ENCODE measurements at regions not wholly inside any gene's neighbourhood (a gene's known extent, or its start where the extent isn't known, plus 50 kb on each side); places are given as distances from the start of the nearest gene placed in this dataset.

DNA sequence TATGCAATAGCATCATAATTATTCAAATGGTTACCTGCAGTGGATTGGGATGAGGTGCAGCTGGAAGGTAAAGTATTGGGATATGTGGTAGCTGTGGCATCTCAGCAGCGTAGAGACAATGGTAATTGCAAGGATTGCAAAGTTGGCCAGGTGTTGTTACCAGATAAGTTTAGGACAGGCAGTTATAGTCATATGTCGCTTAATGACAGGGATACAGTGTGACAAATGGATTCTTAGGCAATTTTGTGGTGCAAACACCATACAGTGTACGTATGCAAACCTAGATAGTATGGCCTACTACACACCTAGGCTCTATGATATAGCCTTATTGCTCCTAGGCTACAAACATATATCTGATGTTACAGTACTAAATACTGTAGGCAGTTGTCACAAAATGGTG is 163.5 kb upstream of the LYZL2 start:
- DNase-seq (ENCODE audit: low read depth) = no peak

DNA sequence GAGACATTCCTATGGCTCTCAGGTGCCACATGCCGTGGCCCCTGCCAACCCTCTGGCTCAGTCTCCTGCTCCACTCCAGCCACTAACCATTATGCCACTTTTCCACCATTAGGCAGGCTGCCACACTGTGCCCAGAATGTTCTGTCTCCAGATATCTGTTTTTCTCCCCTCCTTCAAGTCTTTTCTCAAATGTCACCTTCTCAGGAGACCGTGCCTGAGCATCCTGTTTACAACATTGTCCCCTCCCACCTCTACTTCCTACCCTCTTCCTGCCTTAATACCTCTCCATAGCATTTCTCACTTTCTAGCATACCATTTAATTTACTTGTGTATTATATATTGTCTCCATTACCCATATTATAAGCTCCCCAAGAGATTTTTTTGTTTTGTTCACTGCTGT is 162.5 kb upstream of the LYZL2 start:
- no peak for DNase-seq (ENCODE audit: low read depth)

- DNase-seq (ENCODE audit: low read depth) = no peak
These were observed 161.7 kb upstream of the LYZL2 start for GRCh38 chr10:30791197-30791611.

- DNase-seq (ENCODE audit: low read depth) = no peak
These were observed 160.3 kb upstream of the LYZL2 start for GRCh38 chr10:30789806-30790205.

DNA sequence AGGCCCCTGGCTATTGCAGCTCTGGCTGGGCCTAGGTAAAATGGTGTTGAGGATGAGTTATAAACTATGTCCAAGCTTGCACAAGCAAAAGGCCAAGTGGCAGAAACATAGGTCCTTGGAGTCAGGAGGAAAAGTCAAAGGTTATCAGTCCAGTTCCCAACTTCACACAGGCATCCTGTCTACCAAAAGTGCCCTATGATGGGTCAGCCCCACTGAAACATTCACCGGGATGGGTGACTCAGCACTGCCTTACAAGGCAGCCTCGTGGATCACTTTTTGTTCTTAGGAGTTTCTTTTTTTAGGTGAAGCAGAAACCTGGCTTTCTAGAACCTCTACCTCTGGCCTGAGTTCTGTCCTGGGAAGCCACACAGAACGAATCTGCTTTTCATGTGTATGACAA is 158.8 kb upstream of the LYZL2 start:
- no peak for DNase-seq (ENCODE audit: low read depth)

- DNase-seq (ENCODE audit: low read depth) = no peak
These were observed 157.4 kb upstream of the LYZL2 start for GRCh38 chr10:30786906-30787305.

- no peak for DNase-seq (ENCODE audit: low read depth)
These were observed 156.6 kb upstream of the LYZL2 start for GRCh38 chr10:30786131-30786530.

GRCh38 chr10:30784897-30785605 is 155.5 kb upstream of the LYZL2 start:
- DNase-seq (ENCODE audit: low read depth) = no peak

DNA sequence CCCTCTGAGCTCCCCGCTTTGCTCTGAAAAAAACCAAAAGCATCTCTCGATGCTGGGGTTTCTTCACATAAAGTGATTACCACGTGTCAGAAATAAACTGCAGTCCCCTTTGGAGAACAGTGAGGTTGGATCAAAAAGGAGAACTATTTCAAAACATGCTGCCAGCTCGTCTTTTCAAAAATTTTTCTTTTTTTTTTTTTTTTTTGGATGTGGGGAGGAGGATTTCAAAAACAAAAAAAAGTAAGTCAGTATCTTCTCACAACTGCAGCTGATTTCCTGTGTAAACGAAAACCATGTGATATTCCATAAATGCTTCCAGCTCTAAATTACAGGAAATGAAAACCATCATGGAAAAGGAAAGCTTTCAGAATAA is 155.0 kb upstream of the LYZL2 start:
- DNase-seq (ENCODE audit: low read depth) = no peak

DNA sequence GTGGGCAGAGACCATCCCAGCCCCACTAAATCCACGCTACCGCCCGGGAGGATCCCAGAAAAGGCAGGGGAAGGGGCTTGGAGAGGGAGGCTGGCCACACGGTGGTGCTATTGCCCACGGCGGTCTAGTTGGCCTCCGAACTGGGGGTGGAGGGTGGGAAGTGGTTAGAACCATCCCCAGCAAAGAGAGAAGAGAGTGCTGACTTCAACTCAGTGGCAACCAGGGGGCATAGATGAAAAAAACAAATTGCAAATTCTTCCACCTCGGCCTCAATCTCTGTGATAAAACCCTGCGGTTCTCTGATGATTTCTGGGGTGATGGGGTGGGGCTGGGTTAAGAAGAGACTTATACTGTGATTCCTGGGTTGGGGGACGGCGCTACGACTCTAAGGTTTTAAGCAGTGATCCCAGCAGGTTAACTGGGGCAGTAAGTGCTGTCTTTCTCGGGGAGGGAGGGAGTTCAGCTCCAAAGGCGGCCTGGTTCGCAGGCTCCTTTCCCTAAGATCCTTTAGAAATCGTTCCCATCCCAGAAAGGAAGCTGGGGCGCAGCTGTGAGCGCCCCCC is 154.5 kb upstream of the LYZL2 start:
- peak; percentile 77 for DNase-seq (ENCODE audit: low read depth)

DNA sequence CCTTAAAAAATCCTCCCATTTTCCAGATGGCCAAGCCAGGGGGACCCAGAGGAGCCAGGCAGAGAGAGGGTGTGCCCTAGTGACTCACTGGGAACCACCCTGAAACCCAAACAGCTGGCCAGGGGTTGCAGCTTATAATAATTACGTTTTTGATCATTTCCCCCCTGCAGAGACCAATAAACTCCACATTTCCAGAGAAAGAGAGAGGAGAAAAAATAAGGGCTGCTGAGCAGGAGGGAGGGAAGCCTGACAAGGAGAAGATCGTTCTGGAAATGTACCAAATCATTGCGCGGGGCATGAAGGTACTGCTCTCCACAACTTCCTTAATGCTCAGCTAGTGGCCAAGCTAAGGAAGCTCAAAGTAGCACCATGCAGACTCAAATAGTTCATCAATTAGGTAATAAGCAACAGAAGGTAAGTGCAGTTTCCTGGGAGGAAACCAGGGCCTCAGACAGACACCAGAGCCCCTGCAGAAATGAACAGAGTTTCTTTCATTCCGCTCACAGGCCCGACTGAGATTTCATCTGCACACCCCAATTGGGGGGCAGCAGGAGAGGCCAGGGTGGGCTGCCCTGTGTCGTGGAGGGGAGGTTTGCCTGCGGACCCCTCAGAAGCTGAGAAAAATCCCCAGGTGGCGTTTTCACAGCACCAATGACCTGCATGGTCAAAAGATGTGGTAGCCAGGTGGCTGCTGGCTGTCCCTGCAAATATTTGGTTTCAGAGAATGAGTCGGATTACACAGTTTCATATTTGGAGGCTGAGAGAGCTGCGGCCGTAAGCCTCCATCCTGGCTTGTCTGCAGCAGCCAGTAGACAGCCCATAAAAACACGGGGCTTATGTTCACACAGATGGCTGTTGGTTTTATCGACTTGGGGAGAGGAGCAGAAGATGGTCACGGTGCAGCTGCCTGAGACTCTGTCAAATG is 153.2 kb upstream of the LYZL2 start:
- no peak for DNase-seq (ENCODE audit: low read depth)

DNA sequence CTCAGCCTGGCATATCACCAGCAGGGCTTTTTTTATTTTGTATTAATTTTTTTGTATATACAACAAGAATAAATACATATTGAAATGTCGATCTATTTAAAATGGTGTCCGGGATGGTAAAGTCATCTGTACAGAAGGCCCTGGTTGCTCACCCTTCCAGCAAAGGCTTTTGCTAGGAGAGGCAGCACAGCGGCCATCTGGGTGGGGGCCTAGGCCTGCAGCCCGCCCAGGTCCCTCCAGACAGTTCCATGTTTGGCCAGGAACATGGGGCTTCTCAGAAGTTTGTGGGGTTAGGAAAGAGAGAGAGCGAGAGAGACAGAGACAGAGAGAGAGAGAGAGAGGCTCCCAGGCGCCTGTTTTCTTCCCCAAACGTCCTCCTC is 152.6 kb upstream of the LYZL2 start:
- DNase-seq (ENCODE audit: low read depth) = no peak

- no peak for DNase-seq (ENCODE audit: low read depth)
These were observed 152.1 kb upstream of the LYZL2 start for GRCh38 chr10:30781670-30782121.

DNA sequence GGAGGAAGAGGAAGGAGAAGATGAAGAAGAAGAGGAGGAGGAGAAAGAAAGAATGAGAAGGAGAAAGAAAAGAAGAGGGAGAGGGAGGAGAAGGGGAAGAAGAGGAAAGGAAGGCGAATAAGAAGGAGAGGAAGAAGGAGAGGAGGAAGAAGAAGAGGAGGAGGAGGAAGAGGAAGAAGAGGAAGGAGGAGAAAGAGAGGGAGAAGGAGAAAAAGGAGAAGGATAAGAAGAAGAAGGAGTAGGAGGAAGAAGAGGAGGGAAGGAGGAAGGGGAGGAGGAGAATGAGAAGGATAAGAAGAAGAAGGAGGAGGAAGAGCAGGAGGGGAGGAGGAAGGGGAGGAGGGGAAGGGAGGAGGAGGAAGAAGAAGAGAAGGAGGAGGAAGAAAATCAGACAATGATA is 149.2 kb upstream of the LYZL2 start:
- DNase-seq (ENCODE audit: low read depth) = no peak

- no peak for DNase-seq (ENCODE audit: low read depth)
These were observed 146.4 kb upstream of the LYZL2 start for GRCh38 chr10:30775779-30776591.

DNA sequence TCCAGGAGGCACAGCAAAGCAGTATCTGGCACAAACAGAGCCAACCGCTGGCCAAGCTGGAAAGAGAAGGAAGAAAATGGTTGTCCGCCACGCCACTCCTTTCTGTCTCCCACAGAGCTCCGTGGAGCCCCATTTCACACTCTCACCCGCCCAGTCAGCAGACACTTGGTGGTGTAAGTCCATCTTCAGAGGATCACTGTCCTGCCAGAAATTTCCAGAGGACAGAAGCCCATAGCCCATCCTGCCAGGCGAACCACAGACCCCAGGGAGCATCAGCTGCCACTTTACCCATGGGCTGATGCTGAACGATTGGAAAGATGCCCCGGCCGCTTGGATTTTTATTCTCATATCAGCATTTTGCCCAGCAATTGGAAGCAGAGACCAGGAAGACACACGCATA is 144.7 kb upstream of the LYZL2 start:
- no peak for DNase-seq (ENCODE audit: low read depth)

GRCh38 chr10:30773501-30773900 is 143.9 kb upstream of the LYZL2 start:
- no peak for DNase-seq (ENCODE audit: low read depth)

- no peak for DNase-seq (ENCODE audit: low read depth)
These were observed 141.3 kb upstream of the LYZL2 start for GRCh38 chr10:30770816-30771215.

- DNase-seq (ENCODE audit: low read depth) = no peak
These were observed 140.7 kb upstream of the LYZL2 start for GRCh38 chr10:30770229-30770628.

GRCh38 chr10:30769361-30769760 is 139.8 kb upstream of the LYZL2 start:
- DNase-seq (ENCODE audit: low read depth) = no peak

- DNase-seq (ENCODE audit: low read depth) = no peak
These were observed 136.1 kb upstream of the LYZL2 start for GRCh38 chr10:30765616-30766015.

DNA sequence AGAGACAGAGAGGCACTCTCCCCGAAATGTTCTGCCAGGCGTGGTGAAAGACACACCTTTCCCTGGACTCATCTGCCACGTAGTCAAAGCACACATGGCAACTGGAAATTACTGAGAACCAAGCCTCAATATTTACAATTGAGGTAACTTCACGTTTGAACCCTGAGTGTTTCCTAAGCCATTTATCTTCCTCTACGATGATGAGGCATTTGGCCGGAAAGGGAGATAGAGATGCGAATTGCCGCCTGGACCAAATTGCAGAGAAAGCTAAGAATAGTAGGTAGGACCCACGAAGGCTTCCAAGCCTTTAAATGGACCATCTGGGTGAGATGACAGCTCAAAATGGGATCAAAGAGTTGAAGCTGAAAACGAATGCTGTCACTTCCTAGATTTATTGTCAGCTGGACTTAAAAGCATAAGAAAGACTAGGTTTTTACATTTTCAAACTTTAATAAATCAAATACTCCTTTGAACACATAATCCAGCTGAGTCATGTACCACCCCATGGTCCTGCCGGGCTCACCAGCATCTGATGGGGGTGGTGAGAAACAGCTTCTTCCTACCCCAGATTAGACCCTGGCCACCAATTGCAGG is 135.6 kb upstream of the LYZL2 start:
- no peak for DNase-seq (ENCODE audit: low read depth)

Measured in stimulated activated CD8-positive, alpha-beta memory T cell treated with anti-CD3 and anti-CD28 coated beads, Interleukin-12 subunit alpha, Interleukin-12 subunit beta, amount 100 ng/mL, for 1 hour (primary cell).